PFSK-1 (cell line): ENCODE measurements at regions not wholly inside any gene's neighbourhood (a gene's known extent, or its start where the extent isn't known, plus 50 kb on each side); places are given as distances from the start of the nearest gene placed in this dataset.

Experiments
- FOXP2 ChIP-seq: optimal IDR thresholded peaks from 2 replicates; pipeline ENCODE3; 2011; ENCODE audit warnings: borderline replicate concordance, control low read depth, inconsistent platforms; ENCODE audit not compliant: insufficient read depth; ENCODE audit errors: extremely low read length, extremely low read depth
- POLR2AphosphoS5 ChIP-seq: IDR thresholded peaks from 2 replicates; pipeline ENCODE4 v1.6.1; 2012; ENCODE audit warnings: low read depth, mild to moderate bottlenecking, control low read depth, low read length, moderate library complexity
- SIN3A ChIP-seq: IDR thresholded peaks from 2 replicates; pipeline ENCODE4 v1.6.1; 2012; ENCODE audit warnings: mild to moderate bottlenecking, low read length, moderate library complexity, borderline replicate concordance; ENCODE audit not compliant: insufficient read depth
- TAF1 ChIP-seq: IDR thresholded peaks from 2 replicates; pipeline ENCODE4 v1.6.1; 2012; ENCODE audit warnings: low read length, control low read depth, borderline replicate concordance; ENCODE audit not compliant: insufficient read depth
- TF ChIP-seq, protein P1 (sequence below), 2 experiments: IDR thresholded peaks; 2 replicates each; pipeline versions ENCODE4 v1.6.1 to v1.8.0; 2011 to 2012; ENCODE audit warnings: low read depth in 2 of 2, low read length in 2 of 2, control low read depth in 1 of 2, inconsistent platforms in 1 of 2, mild to moderate bottlenecking in 1 of 2, moderate library complexity in 1 of 2; ENCODE audit not compliant: insufficient read depth in 1 of 2

DNA sequence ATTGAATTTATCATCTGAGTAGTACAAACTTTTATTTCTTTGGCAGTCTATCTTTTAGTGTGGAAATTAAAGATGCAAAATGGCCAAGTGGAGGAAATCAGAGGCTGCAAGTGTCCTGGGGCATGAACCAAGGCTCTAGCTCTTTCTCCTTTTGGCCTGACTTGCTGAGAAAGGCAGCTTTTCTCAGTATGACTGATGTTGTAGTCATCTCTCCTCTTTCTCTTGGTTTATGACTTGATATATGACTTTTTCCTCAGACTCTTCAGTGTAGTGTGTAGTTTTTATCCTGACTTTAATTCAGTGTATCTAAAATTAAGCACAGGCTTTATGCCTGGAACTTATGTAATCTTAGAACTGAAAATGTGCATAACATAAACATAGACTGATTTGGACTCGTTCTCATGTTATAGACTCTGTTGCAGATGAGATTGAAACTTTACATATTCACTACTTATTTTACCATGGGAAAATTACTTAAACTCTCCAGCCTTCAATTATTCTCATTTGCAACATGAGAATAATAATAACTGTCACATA, 65.7 kb downstream of the SLITRK5 start:
- TF ChIP-seq SIN3A, result no peak
- no peak for TF ChIP-seq FOXP2
- TF ChIP-seq TAF1, result no peak
- TF ChIP-seq, protein P1, sequence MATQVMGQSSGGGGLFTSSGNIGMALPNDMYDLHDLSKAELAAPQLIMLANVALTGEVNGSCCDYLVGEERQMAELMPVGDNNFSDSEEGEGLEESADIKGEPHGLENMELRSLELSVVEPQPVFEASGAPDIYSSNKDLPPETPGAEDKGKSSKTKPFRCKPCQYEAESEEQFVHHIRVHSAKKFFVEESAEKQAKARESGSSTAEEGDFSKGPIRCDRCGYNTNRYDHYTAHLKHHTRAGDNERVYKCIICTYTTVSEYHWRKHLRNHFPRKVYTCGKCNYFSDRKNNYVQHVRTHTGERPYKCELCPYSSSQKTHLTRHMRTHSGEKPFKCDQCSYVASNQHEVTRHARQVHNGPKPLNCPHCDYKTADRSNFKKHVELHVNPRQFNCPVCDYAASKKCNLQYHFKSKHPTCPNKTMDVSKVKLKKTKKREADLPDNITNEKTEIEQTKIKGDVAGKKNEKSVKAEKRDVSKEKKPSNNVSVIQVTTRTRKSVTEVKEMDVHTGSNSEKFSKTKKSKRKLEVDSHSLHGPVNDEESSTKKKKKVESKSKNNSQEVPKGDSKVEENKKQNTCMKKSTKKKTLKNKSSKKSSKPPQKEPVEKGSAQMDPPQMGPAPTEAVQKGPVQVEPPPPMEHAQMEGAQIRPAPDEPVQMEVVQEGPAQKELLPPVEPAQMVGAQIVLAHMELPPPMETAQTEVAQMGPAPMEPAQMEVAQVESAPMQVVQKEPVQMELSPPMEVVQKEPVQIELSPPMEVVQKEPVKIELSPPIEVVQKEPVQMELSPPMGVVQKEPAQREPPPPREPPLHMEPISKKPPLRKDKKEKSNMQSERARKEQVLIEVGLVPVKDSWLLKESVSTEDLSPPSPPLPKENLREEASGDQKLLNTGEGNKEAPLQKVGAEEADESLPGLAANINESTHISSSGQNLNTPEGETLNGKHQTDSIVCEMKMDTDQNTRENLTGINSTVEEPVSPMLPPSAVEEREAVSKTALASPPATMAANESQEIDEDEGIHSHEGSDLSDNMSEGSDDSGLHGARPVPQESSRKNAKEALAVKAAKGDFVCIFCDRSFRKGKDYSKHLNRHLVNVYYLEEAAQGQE (IDR thresholded peaks at IDR 0.05; ENCODE audit: insufficient read depth in 1 of 2, low read depth in 2 of 2, low read length in 2 of 2), result no peak
- no peak for TF ChIP-seq POLR2AphosphoS5

DNA sequence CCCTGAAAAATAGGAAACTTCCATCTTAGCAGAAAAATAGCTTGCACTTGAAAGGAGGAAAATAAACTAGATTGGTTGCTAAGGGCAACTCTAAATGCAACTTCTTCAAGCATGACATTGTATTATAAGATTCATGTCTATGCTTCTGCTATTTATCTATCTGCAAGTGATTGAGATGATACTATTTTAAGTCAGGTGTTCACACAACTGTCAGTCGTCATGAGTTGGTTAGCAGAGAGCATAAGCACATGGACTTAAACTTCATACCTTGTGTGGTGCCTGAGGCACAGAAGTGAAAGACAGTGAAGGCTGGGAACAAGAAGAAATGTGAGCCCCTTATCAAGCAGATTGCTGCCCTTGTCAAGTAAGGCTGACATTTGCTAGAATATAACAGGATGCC, 82.9 kb downstream of the SLITRK5 start:
- TF ChIP-seq, protein P1 (IDR thresholded peaks at IDR 0.05; ENCODE audit: insufficient read depth in 1 of 2, low read depth in 2 of 2, low read length in 2 of 2), result no peak
- TF ChIP-seq SIN3A, result no peak
- TF ChIP-seq POLR2AphosphoS5, result no peak
- TF ChIP-seq FOXP2, result no peak
- no peak for TF ChIP-seq TAF1

DNA sequence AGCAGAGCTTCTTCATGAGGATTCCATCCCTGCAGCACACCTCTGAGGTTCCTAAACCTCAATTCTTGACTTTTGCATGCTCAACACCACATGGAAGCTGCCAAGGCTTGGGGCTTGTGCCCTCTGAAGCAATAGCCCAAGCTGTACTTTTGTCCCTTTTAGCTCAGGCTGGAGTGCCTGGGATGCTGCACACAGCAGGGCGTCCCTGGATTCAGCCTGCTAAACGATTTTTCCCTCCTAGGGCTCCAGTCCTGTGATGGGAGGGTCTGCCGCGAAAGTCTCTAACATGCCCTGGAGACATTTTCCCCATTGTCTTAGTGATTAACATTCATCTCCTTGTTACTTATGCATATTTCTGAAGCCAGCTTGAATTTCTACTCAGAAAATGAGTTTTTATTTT, 98.3 kb downstream of the SLITRK5 start:
- TF ChIP-seq, protein P1 (IDR thresholded peaks at IDR 0.05; ENCODE audit: insufficient read depth in 1 of 2, low read depth in 2 of 2, low read length in 2 of 2), result no peak
- no peak for TF ChIP-seq TAF1
- no peak for TF ChIP-seq POLR2AphosphoS5
- no peak for TF ChIP-seq SIN3A
- TF ChIP-seq FOXP2, result no peak

DNA sequence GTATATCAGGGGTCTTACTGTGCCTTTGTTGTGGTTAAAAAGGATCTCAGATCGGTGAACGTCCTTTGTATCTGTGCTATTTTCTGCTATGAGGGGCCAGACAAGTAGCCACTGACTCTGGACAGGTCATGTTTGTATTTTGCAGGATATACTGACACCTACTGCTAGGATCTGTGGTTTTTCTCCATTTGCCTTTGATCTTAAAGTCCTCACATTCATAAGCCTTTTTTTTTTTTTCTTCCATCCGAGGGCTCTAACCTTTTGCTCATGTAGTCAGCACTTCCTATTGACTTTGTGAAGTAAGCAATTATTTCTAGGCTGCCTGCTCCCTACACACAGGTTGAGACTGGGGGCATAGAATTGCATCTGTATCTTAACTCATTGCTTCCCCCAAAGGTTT, 106.2 kb downstream of the SLITRK5 start:
- TF ChIP-seq, protein P1 (IDR thresholded peaks at IDR 0.05; ENCODE audit: insufficient read depth in 1 of 2, low read depth in 2 of 2, low read length in 2 of 2), result no peak
- TF ChIP-seq TAF1 (no peak), SIN3A (no peak), FOXP2 (no peak), POLR2AphosphoS5 (no peak)

DNA sequence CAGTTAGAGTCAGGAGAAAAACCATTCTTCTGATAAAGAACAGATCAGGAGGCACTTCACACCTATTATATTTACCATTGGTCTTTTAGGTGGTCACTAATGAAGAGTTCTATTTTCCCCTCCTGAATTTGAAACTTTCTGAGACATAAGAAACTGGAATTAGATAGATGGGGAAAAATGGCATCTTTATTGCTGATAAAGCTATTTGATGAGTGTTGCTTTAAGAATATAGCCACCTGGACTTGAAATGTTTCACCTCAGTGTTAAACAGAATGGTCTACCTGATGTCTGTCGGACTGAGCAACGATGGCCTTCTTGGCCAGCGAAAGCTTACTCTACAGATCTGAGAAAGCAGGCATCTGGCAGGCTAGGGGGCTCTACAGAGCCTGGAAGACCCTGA, 107.0 kb downstream of the SLITRK5 start:
- TF ChIP-seq FOXP2 (no peak), TAF1 (no peak), SIN3A (no peak), POLR2AphosphoS5 (no peak)
- TF ChIP-seq, protein P1 (IDR thresholded peaks at IDR 0.05; ENCODE audit: insufficient read depth in 1 of 2, low read depth in 2 of 2, low read length in 2 of 2), result no peak
